ENCODE measurements at regions not wholly inside any gene's neighbourhood (a gene's known extent, or its start where the extent isn't known, plus 50 kb on each side); places are given as distances from the start of the nearest gene placed in this dataset.

- H3K4me3 ChIP-seq, result no peak overlapping the region
- no peaks in the 10 kb centered on the region for H3K36me3 ChIP-seq
- DNase-seq (ENCODE audit: low spot score in 2 of 2), result no peak
- no peaks in the 10 kb centered on the region for H3K4me1 ChIP-seq
- TF ChIP-seq POLR2A (IDR thresholded peaks at IDR 0.05), result no peak
- no peak for TF ChIP-seq CTCF (IDR thresholded peaks at IDR 0.05)
- TF ChIP-seq POLR2AphosphoS5 (IDR thresholded peaks at IDR 0.05), result no peak
- no peak overlapping the region for H3K27ac ChIP-seq
- no peaks in the 10 kb centered on the region for H3K9me3 ChIP-seq
- intact Hi-C loops (cut with DNase I; ENCODE audit: low total_unique reads), result no loop called here
- no peaks in the 10 kb centered on the region for H3K27me3 ChIP-seq
Observed at GRCh38 chr5:162473041-162473714, 405.6 kb downstream of the GABRG2 start.

- H3K27ac ChIP-seq, result no peak overlapping the region
- no peaks in the 10 kb centered on the region for H3K36me3 ChIP-seq
- H3K27me3 ChIP-seq, result no peaks in the 10 kb centered on the region
- intact Hi-C loops (cut with DNase I; ENCODE audit: low total_unique reads), result no loop called here
- H3K4me1 ChIP-seq, result no peaks in the 10 kb centered on the region
- no peak overlapping the region for H3K4me3 ChIP-seq
- DNase-seq (ENCODE audit: low spot score in 2 of 2), result no peak
- no peak for TF ChIP-seq CTCF (IDR thresholded peaks at IDR 0.05)
- no peak for TF ChIP-seq POLR2A (IDR thresholded peaks at IDR 0.05)
- no peak for TF ChIP-seq POLR2AphosphoS5 (IDR thresholded peaks at IDR 0.05)
- H3K9me3 ChIP-seq, result no peaks in the 10 kb centered on the region
Observed at GRCh38 chr5:162474239-162474638, 406.7 kb downstream of the GABRG2 start.

DNA sequence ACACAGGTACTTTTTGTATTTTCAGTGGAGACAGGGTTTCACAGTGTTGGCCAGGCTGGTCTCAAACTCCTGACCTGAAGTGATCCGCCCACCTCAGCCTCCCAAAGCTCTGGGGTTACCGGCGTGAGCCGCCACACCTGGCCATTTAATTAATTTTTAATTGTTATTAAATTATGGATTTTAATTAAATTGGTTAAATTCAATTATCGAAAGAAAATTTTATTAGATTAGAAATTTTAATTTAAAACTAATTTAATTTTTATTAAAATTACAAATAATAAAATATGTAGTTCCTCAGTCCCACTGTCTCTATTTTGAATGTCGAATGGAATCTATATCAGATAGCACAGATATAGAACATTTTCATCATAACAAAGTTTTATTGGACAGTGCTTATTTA is 416.5 kb downstream of the GABRG2 start:
- Histone ChIP-seq H3K4me1 (no peaks in the 10 kb centered on the region), H3K9me3 (no peaks in the 10 kb centered on the region), H3K36me3 (no peaks in the 10 kb centered on the region), H3K27me3 (no peaks in the 10 kb centered on the region), H3K4me3 (no peak overlapping the region), H3K27ac (no peak overlapping the region)
- no peak for TF ChIP-seq POLR2AphosphoS5 (IDR thresholded peaks at IDR 0.05)
- no peak for TF ChIP-seq POLR2A (IDR thresholded peaks at IDR 0.05)
- no peak for TF ChIP-seq CTCF (IDR thresholded peaks at IDR 0.05)
- DNase-seq (ENCODE audit: low spot score in 2 of 2), result no peak
- intact Hi-C loops (cut with DNase I; ENCODE audit: low total_unique reads), result no loop called here

- no peak overlapping the region for H3K4me3 ChIP-seq
- no peaks in the 10 kb centered on the region for H3K27me3 ChIP-seq
- H3K9me3 ChIP-seq, result no peaks in the 10 kb centered on the region
- no peak for DNase-seq (ENCODE audit: low spot score in 2 of 2)
- no peak overlapping the region for H3K27ac ChIP-seq
- no peak for TF ChIP-seq POLR2AphosphoS5 (IDR thresholded peaks at IDR 0.05)
- no peaks in the 10 kb centered on the region for H3K36me3 ChIP-seq
- H3K4me1 ChIP-seq, result no peaks in the 10 kb centered on the region
- intact Hi-C loops (cut with DNase I; ENCODE audit: low total_unique reads), result no loop called here
Observed at GRCh38 chr5:162484986-162485385, 417.4 kb downstream of the GABRG2 start.

GRCh38 chr5:162485666-162486292 is 418.2 kb downstream of the GABRG2 start:
- no peaks in the 10 kb centered on the region for H3K36me3 ChIP-seq
- H3K27me3 ChIP-seq, result no peaks in the 10 kb centered on the region
- no peaks in the 10 kb centered on the region for H3K4me1 ChIP-seq
- no peak for TF ChIP-seq POLR2A (IDR thresholded peaks at IDR 0.05)
- TF ChIP-seq POLR2AphosphoS5 (IDR thresholded peaks at IDR 0.05), result no peak
- TF ChIP-seq CTCF (IDR thresholded peaks at IDR 0.05), result no peak
- H3K9me3 ChIP-seq, result no peaks in the 10 kb centered on the region
- intact Hi-C loops (cut with DNase I; ENCODE audit: low total_unique reads), result no loop called here
- no peak overlapping the region for H3K4me3 ChIP-seq
- H3K27ac ChIP-seq, result no peak overlapping the region
- DNase-seq (ENCODE audit: low spot score in 2 of 2), result no peak

Measured in breast epithelium (tissue), 4 donors.